Neural crest cell (in vitro differentiated cells): ENCODE measurements at regions not wholly inside any gene's neighbourhood (a gene's known extent, or its start where the extent isn't known, plus 50 kb on each side); places are given as distances from the start of the nearest gene placed in this dataset.

Source experiments
- DNase-seq: peaks from one replicate; pipeline ENCODE4 v3.0.0; 2021; ENCODE audit warnings: low read depth, mixed read lengths, low spot score
- H3K27ac Mint-ChIP-seq: one replicate; pipeline ENCODE4 v1.8.0; 2021; ENCODE audit warnings: mild to moderate bottlenecking, mixed read lengths; ENCODE audit not compliant: unreplicated experiment
- H3K27me3 Mint-ChIP-seq: 2 replicates; pipeline ENCODE4 v1.8.0; 2021; ENCODE audit warnings: low read depth, mild to moderate bottlenecking, mixed read lengths
- H3K36me3 Mint-ChIP-seq: 2 replicates; pipeline ENCODE4 v1.8.0; 2021; ENCODE audit warnings: low read depth, mild to moderate bottlenecking, mixed read lengths
- H3K4me1 Mint-ChIP-seq: 2 replicates; pipeline ENCODE4 v1.8.0; 2021; ENCODE audit warnings: mixed read lengths
- H3K4me3 Mint-ChIP-seq: one replicate; pipeline ENCODE4 v1.8.0; 2021; ENCODE audit warnings: mild to moderate bottlenecking, mixed read lengths
- H3K9me3 Mint-ChIP-seq: 2 replicates; pipeline ENCODE4 v1.8.0; 2021; ENCODE audit warnings: mixed read lengths
- TF ChIP-seq, protein P1 (sequence below): fragments of 200-600 bp; sonication (generic); conservative IDR thresholded peaks from 2 replicates; pipeline ENCODE4 v1.5.0; 2021; ENCODE audit warnings: antibody characterized with exemption, mild to moderate bottlenecking

DNA sequence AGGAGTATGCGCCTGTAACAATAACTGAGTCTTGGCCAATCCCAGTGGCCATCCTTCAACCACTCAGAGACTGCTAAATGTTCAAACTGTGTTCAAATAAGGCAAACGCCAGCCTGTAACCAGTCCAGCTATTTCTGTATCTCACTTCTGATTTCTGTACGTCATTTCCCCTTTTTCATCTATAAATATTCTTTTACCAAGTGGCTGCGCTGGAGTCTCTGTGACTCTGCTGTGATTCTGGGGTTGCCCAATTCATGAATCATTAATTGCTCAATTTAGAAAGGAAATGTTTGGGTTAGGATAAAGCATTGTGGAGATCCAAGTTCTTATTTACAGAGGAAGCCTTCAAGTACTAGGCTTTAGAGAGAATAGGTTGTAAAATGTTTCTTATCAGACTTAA lies 89.8 kb upstream of the UST start:
- DNase-seq: no peak
- peaks cover 24% of the 10 kb centered on the region for H3K9me3 Mint-ChIP-seq
- no peak overlapping the region for H3K4me3 Mint-ChIP-seq
- H3K27ac Mint-ChIP-seq: no peak overlapping the region
- TF ChIP-seq, protein P1, sequence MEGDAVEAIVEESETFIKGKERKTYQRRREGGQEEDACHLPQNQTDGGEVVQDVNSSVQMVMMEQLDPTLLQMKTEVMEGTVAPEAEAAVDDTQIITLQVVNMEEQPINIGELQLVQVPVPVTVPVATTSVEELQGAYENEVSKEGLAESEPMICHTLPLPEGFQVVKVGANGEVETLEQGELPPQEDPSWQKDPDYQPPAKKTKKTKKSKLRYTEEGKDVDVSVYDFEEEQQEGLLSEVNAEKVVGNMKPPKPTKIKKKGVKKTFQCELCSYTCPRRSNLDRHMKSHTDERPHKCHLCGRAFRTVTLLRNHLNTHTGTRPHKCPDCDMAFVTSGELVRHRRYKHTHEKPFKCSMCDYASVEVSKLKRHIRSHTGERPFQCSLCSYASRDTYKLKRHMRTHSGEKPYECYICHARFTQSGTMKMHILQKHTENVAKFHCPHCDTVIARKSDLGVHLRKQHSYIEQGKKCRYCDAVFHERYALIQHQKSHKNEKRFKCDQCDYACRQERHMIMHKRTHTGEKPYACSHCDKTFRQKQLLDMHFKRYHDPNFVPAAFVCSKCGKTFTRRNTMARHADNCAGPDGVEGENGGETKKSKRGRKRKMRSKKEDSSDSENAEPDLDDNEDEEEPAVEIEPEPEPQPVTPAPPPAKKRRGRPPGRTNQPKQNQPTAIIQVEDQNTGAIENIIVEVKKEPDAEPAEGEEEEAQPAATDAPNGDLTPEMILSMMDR: no peak
- peaks cover 25% of the 10 kb centered on the region for H3K36me3 Mint-ChIP-seq
- H3K4me1 Mint-ChIP-seq: no peaks in the 10 kb centered on the region
- no peaks in the 10 kb centered on the region for H3K27me3 Mint-ChIP-seq

DNA sequence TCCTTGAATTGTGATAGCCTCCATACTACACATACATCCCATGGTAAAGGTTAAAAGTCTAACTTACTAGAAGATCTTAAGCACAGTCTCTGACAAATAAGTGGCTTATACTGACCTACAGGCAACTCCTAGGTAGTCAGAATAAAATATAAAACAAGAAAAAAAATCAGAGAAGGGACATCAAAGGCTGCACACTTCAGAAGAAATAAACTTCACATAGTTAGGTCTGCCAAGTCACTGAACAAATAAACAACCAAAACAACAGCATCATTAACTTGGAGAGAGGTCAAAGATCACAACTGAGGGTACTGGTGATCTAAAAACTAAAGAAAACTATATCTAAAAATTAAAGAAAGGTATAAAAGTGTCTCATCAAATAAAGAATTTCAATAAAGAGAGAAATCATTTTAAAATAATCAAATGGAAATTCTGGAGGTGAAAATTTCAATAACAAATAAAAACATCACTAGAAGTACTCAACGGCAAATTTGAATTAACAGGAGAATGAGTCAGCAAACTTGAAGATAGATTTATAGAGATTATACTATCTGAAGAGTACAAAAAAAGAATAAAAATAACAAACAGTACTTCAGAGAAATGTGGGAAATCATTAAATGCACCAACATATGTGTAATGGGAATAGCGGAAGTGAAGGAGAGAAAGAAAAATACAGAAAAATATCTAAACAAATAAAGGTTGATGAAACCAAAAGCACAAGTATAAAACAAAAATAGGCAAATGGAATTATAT lies 88.0 kb upstream of the UST start:
- DNase-seq: no peak
- peaks cover 23% of the 10 kb centered on the region for H3K9me3 Mint-ChIP-seq
- peaks cover 21% of the 10 kb centered on the region for H3K36me3 Mint-ChIP-seq
- H3K27ac Mint-ChIP-seq: no peak overlapping the region
- H3K4me1 Mint-ChIP-seq: no peaks in the 10 kb centered on the region
- TF ChIP-seq, protein P1: no peak
- H3K4me3 Mint-ChIP-seq: no peak overlapping the region
- no peaks in the 10 kb centered on the region for H3K27me3 Mint-ChIP-seq

DNA sequence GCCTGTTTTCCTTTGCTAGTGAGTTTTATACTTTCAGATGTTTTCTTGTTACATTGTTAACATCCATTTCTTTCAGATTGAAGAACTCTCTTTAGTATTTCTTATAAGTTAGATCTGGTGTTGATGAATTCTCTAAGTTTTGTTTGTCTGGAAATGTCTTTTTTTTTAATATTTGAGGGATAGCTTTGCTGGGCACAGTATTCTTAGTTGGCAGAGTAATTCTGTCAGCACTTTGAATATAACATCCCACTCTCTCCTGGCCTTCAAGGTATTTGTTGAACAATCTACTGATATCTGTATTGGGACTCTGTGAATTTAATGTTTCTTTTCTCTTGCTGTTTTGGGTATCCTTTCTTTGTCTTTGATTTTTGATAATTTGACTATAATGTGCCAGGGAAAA lies 79.4 kb upstream of the UST start:
- H3K4me1 Mint-ChIP-seq: no peaks in the 10 kb centered on the region
- H3K4me3 Mint-ChIP-seq: no peak overlapping the region
- H3K27me3 Mint-ChIP-seq: no peaks in the 10 kb centered on the region
- peaks cover 25% of the 10 kb centered on the region for H3K36me3 Mint-ChIP-seq
- H3K9me3 Mint-ChIP-seq: peaks cover 27% of the 10 kb centered on the region
- TF ChIP-seq, protein P1: no peak
- no peak for DNase-seq
- no peak overlapping the region for H3K27ac Mint-ChIP-seq

DNA sequence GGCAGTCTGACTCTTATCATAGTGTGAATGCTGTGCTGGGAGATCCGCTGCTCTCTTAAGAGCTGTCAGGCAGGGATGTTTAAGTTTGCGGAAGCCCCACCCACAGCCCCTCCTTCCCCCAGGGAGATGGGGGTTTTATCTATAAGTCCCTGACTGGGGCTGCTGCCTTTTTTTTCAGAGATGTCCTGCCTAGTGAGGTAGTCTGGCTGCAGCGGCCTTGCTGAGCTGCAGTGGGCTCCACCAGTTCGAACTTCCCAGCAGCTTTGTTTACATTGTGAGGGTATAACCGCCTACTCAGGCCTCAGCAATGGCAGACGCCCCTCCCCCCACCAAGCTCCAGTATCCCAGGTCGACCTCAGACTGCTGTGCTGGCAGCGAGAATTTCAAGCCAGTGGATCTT lies 75.7 kb upstream of the UST start:
- Mint-ChIP-seq H3K9me3 (peaks cover 27% of the 10 kb centered on the region), H3K27ac (no peak overlapping the region), H3K27me3 (no peaks in the 10 kb centered on the region), H3K4me3 (no peak overlapping the region), H3K4me1 (no peaks in the 10 kb centered on the region), H3K36me3 (peaks cover 23% of the 10 kb centered on the region)
- TF ChIP-seq, protein P1: no peak
- no peak for DNase-seq

DNA sequence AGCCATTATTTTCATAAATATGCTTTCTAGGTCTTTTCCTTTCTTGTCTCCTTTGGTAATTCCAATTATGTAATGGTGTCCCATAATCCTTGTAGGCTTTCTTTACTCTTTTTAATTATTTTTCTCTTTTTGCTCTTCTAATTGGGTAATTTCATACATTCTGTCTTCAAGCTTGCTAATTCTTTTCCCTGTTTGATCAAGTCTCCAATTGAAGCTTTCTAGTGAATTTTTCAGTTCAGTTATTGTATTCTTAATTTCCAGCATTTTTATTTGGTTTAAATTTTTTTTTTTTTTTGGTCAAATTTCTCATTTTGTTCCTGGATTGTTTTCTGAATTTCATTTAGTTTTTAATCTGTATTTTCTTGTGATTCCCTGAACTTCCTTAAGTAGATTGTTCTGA lies 74.9 kb upstream of the UST start:
- no peak overlapping the region for H3K4me3 Mint-ChIP-seq
- no peaks in the 10 kb centered on the region for H3K27me3 Mint-ChIP-seq
- H3K27ac Mint-ChIP-seq: no peak overlapping the region
- TF ChIP-seq, protein P1: no peak
- no peak for DNase-seq
- H3K9me3 Mint-ChIP-seq: peaks cover 20% of the 10 kb centered on the region
- peaks cover 16% of the 10 kb centered on the region for H3K36me3 Mint-ChIP-seq
- no peaks in the 10 kb centered on the region for H3K4me1 Mint-ChIP-seq
